GM21360 (cell line): ENCODE measurements at regions not wholly inside any gene's neighbourhood (a gene's known extent, or its start where the extent isn't known, plus 50 kb on each side); places are given as distances from the start of the nearest gene placed in this dataset.

Experiments
- ATAC-seq: cut with Tn5 transposase; IDR thresholded peaks from one replicate; pipeline ENCODE4 v1.9.1; 2021; ENCODE audit warnings: mild to moderate bottlenecking, moderate library complexity; ENCODE audit not compliant: unreplicated experiment

GRCh38 chr4:180566492-180566891, 1676.7 kb upstream of the TENM3 start:
- ATAC-seq: no peak

DNA sequence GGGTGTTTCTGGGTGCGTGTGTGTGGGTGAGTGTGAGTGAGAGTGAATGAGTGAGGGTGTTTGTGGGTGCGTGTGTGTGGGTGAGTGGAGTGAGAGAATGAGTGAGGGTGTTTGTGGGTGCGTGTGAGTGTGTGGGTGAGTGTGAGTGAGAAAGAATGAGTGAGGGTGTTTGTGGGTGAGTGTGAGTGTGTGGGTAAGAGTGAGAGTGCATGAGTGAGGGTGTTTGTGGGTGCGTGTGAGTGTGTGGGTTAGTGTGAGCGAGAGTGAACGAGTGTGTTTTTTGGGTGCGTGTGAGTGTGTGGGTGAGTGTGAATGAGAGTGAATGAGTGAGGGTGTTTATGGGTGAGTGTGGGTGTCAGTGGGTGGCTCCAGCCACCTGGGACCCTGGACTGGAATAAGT, 1676.1 kb upstream of the TENM3 start:
- ATAC-seq: no peak

GRCh38 chr4:180571516-180572055, 1671.6 kb upstream of the TENM3 start:
- no peak for ATAC-seq

- no peak for ATAC-seq
Observed at GRCh38 chr4:180578175-180578574, 1665.0 kb upstream of the TENM3 start.

GRCh38 chr4:180581061-180581460, 1662.1 kb upstream of the TENM3 start:
- no peak for ATAC-seq

DNA sequence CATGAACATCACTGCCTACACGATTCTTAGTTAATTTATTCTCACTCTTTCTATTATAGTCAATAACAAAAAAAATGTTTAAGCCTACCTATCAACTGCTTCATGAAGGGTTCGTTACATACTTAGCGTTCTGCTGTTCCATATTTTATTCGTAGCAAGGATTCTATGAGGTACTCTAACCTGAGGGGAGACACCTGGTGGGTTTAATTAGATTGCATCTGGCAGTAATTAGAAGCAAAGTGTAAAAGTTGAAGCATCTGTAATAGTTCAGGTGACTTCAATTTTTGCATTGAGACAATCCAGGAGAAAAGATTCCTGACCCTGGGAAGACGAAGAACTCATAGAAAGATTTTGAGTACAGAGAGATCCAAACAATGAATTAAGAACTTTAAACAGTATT, 1655.8 kb upstream of the TENM3 start:
- no peak for ATAC-seq

DNA sequence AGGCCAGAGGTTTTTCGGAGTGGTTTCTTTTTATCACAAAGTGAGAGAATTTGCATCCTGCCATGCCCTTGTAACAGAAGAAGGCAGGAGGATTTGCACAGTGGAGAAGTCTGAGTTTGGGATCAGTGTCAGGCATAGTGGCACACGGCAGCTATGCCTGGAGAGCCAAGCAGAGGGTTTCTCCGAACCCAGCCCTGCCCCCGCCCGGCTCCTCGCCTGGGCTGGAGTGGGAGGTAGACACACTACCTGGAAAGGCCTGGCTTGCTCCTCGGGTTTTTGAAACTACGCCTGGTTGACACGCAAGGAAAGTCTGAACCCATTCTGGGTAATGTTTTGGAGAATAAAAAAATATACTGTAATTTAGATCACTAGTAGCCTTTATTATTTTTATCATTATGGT, 1653.6 kb upstream of the TENM3 start:
- ATAC-seq: no peak

DNA sequence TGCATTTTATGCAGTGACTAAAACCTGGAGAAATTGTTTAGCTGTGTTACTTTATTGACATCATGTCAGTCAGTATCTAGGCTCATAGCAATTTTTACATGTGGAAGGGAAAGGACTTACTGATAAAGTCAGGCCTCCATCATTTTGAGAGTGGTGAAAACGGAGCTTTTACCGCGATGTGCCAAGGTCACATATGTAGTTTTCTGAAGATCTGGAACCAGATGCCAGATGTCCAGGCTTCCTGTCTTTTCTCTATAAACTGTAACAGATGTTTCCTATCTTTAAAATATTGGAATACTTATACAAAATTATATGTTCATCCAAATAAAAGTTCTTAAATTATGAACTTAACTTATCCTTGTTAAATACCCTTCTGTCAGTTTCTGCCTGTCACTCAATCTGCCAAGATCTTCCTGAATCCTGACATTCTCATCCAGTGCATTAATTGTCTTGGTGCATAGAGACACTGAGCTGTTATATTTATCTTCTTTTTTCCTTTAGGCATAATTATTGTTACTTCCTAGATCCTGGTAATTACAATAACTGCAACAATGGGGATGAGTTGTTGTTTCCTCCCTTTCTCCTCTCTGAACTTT, 1646.2 kb upstream of the TENM3 start:
- ATAC-seq: no peak

DNA sequence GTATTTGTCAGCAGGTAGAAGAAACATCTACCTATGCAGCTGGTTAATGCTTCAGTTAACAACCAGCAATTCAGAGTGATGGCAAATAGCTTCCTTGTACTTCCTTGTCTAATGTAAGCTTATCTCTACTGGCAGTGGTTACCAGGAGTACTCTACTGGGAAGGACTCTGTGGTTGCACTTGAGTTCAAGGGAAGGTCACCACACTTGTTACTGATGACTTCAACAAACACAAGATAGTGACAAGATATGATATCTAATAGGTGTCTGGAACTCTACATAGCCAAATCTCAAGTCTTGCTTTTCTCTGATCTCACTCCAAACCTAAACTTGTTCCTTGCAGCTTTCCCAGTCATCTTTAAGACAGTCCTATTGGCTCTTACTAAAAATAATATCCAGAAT, 1644.9 kb upstream of the TENM3 start:
- no peak for ATAC-seq

GRCh38 chr4:180603791-180604190, 1639.4 kb upstream of the TENM3 start:
- no peak for ATAC-seq

GRCh38 chr4:180610324-180610723, 1632.9 kb upstream of the TENM3 start:
- no peak for ATAC-seq

GRCh38 chr4:180615746-180616145, 1627.5 kb upstream of the TENM3 start:
- no peak for ATAC-seq

DNA sequence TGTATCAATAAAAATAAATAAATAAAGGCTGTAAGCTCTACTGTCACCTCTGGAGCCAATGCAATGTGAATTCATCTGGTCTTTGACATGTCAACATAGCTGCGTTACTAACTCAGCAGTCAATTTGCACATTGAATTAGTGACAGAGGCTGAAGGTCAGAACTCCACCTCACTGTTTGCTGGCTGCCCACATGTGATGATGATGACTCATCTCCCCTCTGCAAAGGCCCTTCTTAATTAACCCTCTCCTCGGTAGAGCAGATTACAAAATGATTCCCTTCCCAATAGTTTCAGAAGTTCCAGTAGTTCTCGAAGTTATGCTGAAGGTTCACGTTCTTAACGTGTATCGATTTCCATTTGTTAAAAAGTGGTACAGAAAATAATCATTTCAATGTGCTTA, 1626.0 kb upstream of the TENM3 start:
- no peak for ATAC-seq

- ATAC-seq: no peak
Observed at GRCh38 chr4:180618396-180618795, 1624.8 kb upstream of the TENM3 start.

DNA sequence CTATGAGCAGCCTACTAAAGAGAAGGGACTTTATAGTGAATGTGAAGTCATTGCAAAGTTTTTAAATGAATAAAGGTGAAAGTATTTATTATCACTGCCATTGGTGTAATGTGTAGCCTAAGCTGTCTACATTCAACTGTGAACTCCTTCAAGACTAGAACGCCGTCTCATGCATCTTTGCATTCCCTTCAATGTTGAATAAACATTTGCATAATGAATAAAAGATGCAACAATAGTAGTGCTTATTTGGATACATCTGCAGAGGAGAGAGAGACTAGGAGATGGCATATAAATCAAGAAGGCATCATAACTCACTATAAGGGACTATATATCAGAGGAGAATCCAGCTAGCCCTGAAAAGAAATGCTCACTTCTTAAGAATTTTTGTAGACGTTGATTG, 1623.8 kb upstream of the TENM3 start:
- ATAC-seq: no peak

GRCh38 chr4:180622254-180622653, 1620.9 kb upstream of the TENM3 start:
- no peak for ATAC-seq

GRCh38 chr4:180625653-180626052, 1617.5 kb upstream of the TENM3 start:
- ATAC-seq: no peak

GRCh38 chr4:180630012-180630665, 1613.1 kb upstream of the TENM3 start:
- ATAC-seq: no peak

GRCh38 chr4:180634306-180634705, 1608.9 kb upstream of the TENM3 start:
- no peak for ATAC-seq

DNA sequence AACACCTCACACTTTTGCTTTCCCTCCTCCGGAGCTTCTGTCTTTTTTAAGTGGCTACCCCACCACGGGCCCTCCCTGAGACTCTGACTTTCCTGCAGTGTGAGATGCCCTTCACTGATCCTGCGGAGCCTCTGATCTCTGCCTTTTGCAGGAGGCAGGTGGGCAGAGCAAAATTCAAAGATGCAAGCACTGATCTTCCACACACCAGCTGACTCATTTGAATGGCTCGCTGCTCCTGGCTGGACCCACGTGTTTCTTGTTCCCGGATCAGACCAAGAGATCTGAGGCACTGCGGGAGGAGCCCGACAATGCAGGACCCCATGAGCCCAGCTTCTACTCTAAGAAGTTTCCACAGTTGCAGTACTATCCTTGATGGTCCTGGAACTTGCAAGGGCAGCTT, 1607.9 kb upstream of the TENM3 start:
- no peak for ATAC-seq

GRCh38 chr4:180636696-180637404, 1606.4 kb upstream of the TENM3 start:
- ATAC-seq: no peak

- ATAC-seq: no peak
Observed at GRCh38 chr4:180637616-180638015, 1605.6 kb upstream of the TENM3 start.
